Ascending aorta (tissue), 2 donors: ENCODE measurements at regions not wholly inside any gene's neighbourhood (a gene's known extent, or its start where the extent isn't known, plus 50 kb on each side); places are given as distances from the start of the nearest gene placed in this dataset.

Source experiments
- DNase-seq, 2 donors: peaks; one replicate each; pipeline ENCODE4 v3.0.0-alpha.2; 2019; ENCODE audit warnings: low spot score in 2 of 2
- H3K27ac ChIP-seq, 2 donors: fragments of 200-600 bp; sonication (generic); one replicate each; pipeline ENCODE4 v1.5.1; 2016 to 2017; ENCODE audit warnings: mild to moderate bottlenecking in 1 of 2
- H3K27me3 ChIP-seq: fragments of 200-600 bp; sonication (generic); one replicate; pipeline ENCODE4 v1.5.1; 2017
- H3K36me3 ChIP-seq, 2 donors: fragments of 200-600 bp; sonication (generic); one replicate each; pipeline ENCODE4 v1.5.1; 2016
- H3K4me1 ChIP-seq, 2 donors: fragments of 200-600 bp; sonication (generic); one replicate each; pipeline ENCODE4 v1.5.1; 2016 to 2017; ENCODE audit warnings: mild to moderate bottlenecking in 1 of 2
- H3K4me3 ChIP-seq, 2 donors: fragments of 200-600 bp; sonication (generic); one replicate each; pipeline ENCODE4 v1.5.1; 2016 to 2017; ENCODE audit warnings: mild to moderate bottlenecking in 1 of 2
- H3K9me3 ChIP-seq, 2 donors: fragments of 200-600 bp; sonication (generic); one replicate each; pipeline ENCODE4 v1.5.1; 2016
- intact Hi-C: fragments of 100-400 bp; cut with DNase I; formaldehyde crosslinking; loops from one replicate; pipeline ENCODE4 v1.15.1; 2023
- TF ChIP-seq, protein P1 (sequence below), 3 experiments: fragments of 200-600 bp in 2 of 3; fragments of 450-650 bp in 1 of 3; sonication (generic) in 2 of 3; IDR thresholded peaks; one replicate each; pipeline ENCODE4 v1.5.1; 2016 to 2019; ENCODE audit warnings: antibody characterized with exemption in 3 of 3, mild to moderate bottlenecking in 1 of 3, moderate library complexity in 1 of 3

DNA sequence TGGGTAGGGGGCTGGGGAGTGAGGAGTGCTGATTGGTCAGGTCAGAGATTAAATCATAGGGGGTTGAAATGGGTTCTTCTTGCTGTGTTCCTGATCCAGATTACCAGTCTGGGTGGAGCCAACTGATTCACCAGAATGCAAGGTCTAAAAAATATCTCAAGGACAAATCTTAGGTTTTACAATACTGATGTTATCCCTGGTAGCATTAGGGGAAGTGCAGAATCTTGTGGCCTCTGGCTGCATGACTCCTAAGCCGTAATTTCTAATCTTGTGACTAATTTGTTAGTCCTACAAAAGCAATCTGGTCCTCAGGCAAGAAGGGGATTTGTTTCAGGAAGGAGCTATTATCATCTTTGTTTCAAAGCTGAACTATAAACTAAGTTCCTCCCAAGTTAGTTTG is 289.2 kb upstream of the KYNU start:
- intact Hi-C loops: no loop called here
- TF ChIP-seq, protein P1, sequence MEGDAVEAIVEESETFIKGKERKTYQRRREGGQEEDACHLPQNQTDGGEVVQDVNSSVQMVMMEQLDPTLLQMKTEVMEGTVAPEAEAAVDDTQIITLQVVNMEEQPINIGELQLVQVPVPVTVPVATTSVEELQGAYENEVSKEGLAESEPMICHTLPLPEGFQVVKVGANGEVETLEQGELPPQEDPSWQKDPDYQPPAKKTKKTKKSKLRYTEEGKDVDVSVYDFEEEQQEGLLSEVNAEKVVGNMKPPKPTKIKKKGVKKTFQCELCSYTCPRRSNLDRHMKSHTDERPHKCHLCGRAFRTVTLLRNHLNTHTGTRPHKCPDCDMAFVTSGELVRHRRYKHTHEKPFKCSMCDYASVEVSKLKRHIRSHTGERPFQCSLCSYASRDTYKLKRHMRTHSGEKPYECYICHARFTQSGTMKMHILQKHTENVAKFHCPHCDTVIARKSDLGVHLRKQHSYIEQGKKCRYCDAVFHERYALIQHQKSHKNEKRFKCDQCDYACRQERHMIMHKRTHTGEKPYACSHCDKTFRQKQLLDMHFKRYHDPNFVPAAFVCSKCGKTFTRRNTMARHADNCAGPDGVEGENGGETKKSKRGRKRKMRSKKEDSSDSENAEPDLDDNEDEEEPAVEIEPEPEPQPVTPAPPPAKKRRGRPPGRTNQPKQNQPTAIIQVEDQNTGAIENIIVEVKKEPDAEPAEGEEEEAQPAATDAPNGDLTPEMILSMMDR (IDR thresholded peaks at IDR 0.05): no peak
- Histone ChIP-seq H3K9me3 (no peaks in the 10 kb centered on the region), H3K36me3 (no peaks in the 10 kb centered on the region), H3K27ac (no peak overlapping the region), H3K4me1 (no peaks in the 10 kb centered on the region), H3K27me3 (no peaks in the 10 kb centered on the region), H3K4me3 (no peak overlapping the region)
- no peak for DNase-seq

DNA sequence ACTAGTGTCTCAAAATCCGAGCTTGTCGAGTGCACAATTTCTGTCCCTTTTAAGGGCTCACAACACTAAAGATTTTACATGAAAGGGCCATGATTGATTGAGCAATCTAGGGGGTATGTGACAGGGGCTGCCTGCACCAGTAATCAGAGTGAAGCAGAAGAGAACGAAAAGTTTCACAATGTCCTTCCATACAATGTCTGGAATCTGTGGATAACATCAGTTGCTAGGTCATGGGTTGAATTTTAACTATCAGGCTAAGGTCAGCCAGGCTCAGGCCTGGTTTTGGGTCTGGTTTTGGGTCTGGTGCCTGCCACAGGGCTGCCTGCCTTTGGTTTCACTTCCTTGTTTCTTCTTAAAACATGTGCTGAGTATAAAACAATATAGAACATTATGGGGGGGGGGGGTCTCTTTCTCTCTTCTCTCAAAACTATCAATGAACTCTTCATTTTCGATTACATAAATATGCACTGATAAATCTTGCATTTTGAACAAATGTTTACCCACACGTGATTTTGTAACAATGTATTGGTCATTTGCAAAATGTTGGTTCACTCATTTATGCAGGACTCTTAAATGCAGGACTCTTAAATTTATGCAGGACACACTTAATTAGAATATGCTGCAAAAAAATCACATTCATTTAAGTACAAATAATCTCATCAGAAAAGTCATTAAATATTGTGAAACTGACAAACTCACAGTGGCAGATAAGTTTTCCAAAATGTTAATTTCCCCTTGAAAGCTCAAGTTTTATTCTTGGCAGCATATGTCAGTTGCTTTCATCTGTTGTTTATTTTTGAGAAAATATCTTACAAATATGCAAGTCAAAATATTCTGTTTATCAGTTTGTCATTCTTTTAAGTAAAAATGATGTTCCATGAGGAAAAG is 290.5 kb upstream of the KYNU start:
- TF ChIP-seq, protein P1 (IDR thresholded peaks at IDR 0.05): no peak

DNA sequence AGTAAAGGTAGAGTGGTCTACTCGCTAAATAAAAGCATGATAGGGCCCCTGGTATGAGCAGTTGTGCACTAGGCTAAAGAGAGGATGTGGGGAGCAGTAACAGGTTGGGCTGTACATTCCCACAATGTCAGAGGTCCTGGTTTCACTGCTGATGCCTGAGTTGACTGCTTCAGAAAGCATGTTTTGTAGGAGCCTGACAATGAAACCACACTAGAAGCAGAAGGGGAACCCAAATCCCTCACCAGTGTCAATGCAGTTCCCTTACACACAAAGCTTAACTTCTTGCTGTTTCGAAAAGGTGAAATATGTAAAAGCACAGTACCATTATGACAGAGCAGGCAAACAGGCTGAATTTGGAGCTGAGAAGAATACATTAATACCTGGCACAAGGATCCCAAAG is 291.7 kb upstream of the KYNU start:
- TF ChIP-seq, protein P1 (IDR thresholded peaks at IDR 0.05): no peak
- DNase-seq: no peak
- Histone ChIP-seq H3K27me3 (no peaks in the 10 kb centered on the region), H3K9me3 (no peaks in the 10 kb centered on the region), H3K4me1 (no peaks in the 10 kb centered on the region), H3K4me3 (no peak overlapping the region), H3K36me3 (no peaks in the 10 kb centered on the region), H3K27ac (no peak overlapping the region)
- intact Hi-C loops: no loop called here

More for the DNA sequence above, 290.5 kb upstream of the KYNU start:
- DNase-seq: no peak
- Histone ChIP-seq H3K4me1 (no peaks in the 10 kb centered on the region), H3K36me3 (no peaks in the 10 kb centered on the region), H3K9me3 (no peaks in the 10 kb centered on the region), H3K4me3 (no peak overlapping the region), H3K27me3 (no peaks in the 10 kb centered on the region), H3K27ac (no peak overlapping the region)
- intact Hi-C loops: no loop called here

DNA sequence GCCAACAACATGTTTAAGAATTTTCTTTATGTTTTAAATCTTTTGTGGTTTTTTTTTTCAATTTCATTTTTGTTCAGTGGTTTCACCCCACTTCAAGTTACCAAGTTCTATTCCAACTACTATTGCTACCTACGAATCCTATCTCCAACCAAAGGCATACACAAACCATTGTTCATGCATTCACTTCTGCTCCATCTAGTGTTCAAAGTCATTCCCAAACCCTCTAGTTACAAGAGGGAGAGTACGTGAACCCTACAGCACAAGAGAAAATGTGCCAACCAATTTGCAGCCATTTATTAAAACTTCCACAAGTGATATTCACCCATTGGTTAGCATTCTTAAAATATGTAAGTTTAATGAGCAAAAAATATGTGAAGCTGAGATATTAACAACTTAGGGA is 295.1 kb upstream of the KYNU start:
- intact Hi-C loops: no loop called here
- Histone ChIP-seq H3K9me3 (no peaks in the 10 kb centered on the region), H3K4me3 (no peak overlapping the region), H3K27me3 (no peaks in the 10 kb centered on the region), H3K36me3 (no peaks in the 10 kb centered on the region), H3K27ac (no peak overlapping the region), H3K4me1 (no peaks in the 10 kb centered on the region)
- no peak for DNase-seq
- TF ChIP-seq, protein P1 (IDR thresholded peaks at IDR 0.05): no peak

DNA sequence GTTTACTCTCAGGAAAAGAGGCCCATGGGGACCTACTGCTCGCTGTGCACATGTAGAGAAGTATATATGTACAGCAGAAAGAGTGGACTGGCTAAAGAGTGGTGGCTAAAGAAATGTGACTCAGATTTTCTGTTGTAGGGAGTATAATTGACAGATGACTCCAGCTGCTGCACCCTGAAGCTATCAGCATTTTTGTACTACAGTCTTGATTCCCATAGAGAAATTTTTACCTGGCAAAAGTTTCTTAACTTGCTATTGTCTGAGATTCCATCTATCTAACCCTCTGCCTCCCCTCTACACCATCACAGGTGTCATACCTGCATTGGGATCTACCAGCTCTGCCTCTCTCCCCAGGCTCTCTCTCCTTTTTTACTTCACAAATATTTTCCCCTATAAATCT is 296.0 kb upstream of the KYNU start:
- TF ChIP-seq, protein P1 (IDR thresholded peaks at IDR 0.05): no peak
- intact Hi-C loops: no loop called here
- DNase-seq: no peak

More for the DNA sequence above, 296.0 kb upstream of the KYNU start:
- Histone ChIP-seq H3K27ac (no peak overlapping the region), H3K27me3 (no peaks in the 10 kb centered on the region), H3K36me3 (no peaks in the 10 kb centered on the region), H3K9me3 (no peaks in the 10 kb centered on the region), H3K4me1 (no peaks in the 10 kb centered on the region), H3K4me3 (no peak overlapping the region)
